Upper lobe of left lung (tissue), 6 donors: ENCODE measurements at regions not wholly inside any gene's neighbourhood (a gene's known extent, or its start where the extent isn't known, plus 50 kb on each side); places are given as distances from the start of the nearest gene placed in this dataset.
A peak's percentile ranks its signal among the peaks of the same experiment; 100 is the strongest.

Experiments used
- ATAC-seq, 2 donors: fragments of 200-7000 bp; cut with Tn5 transposase; one replicate each; pipeline ENCODE4 v1.9.1; 2022; ENCODE audit warnings: mild to moderate bottlenecking in 2 of 2, moderate library complexity in 2 of 2; ENCODE audit not compliant: low FRiP score in 2 of 2
- DNase-seq, 2 donors: peaks; one replicate each; pipeline ENCODE4 v3.0.0-alpha.2; 2019 to 2020
- H3K27ac ChIP-seq, 4 donors: fragments of 200-600 bp; sonication (generic); one replicate each; pipeline ENCODE4 v1.5.1; 2016 to 2019
- H3K27me3 ChIP-seq, 4 donors: fragments of 200-600 bp; sonication (generic); one replicate each; pipeline ENCODE4 v1.5.1; 2017 to 2019
- H3K36me3 ChIP-seq, 4 donors: fragments of 200-600 bp; sonication (generic); one replicate each; pipeline ENCODE4 v1.5.1; 2016 to 2019
- H3K4me1 ChIP-seq, 4 donors: fragments of 200-600 bp; sonication (generic); one replicate each; pipeline ENCODE4 v1.5.1; 2018 to 2019
- H3K4me3 ChIP-seq, 4 donors: fragments of 200-600 bp; sonication (generic); one replicate each; pipeline ENCODE4 v1.5.1; 2017 to 2019; ENCODE audit warnings: mild to moderate bottlenecking in 2 of 4, moderate library complexity in 1 of 4
- H3K9me3 ChIP-seq, 4 donors: fragments of 200-600 bp; sonication (generic); one replicate each; pipeline ENCODE4 v1.5.1; 2018 to 2019
- EP300 ChIP-seq, 4 donors: sonication (generic); formaldehyde crosslinking; IDR thresholded peaks; one replicate each; pipeline ENCODE4 v1.5.1; 2017; ENCODE audit warnings: antibody characterized with exemption in 4 of 4, control low read depth in 2 of 4
- POLR2A ChIP-seq, 4 donors: fragments of 450-650 bp; IDR thresholded peaks; one replicate each; pipeline ENCODE4 v1.5.1; 2016 to 2017; ENCODE audit warnings: antibody characterized with exemption in 4 of 4, mild to moderate bottlenecking in 2 of 4
- POLR2AphosphoS5 ChIP-seq, 2 donors: sonication (generic); formaldehyde crosslinking; IDR thresholded peaks; one replicate each; pipeline ENCODE4 v1.5.1; 2017; ENCODE audit warnings: antibody characterized with exemption in 2 of 2
- WGBS, 2 donors: methylation state at CpG; one replicate each; pipeline ENCODE4 v1.1.5; 2017 to 2018; 5-methylcytosine and 5-hydroxymethylcytosine counted together
- TF ChIP-seq, protein P1 (sequence below), 6 experiments: fragments of 450-650 bp in 4 of 6; fragments of 200-600 bp in 2 of 6; sonication (generic) in 2 of 6; IDR thresholded peaks; one replicate each; pipeline ENCODE4 v1.5.1; 2016 to 2019; ENCODE audit warnings: antibody characterized with exemption in 6 of 6
- donor health status: DM: no; HTN: no; CAD: no; lungs with moderate emphysema.
- donor health status: DM: no; HTN: yes; CAD: no; lungs with severe emphysema.

DNA sequence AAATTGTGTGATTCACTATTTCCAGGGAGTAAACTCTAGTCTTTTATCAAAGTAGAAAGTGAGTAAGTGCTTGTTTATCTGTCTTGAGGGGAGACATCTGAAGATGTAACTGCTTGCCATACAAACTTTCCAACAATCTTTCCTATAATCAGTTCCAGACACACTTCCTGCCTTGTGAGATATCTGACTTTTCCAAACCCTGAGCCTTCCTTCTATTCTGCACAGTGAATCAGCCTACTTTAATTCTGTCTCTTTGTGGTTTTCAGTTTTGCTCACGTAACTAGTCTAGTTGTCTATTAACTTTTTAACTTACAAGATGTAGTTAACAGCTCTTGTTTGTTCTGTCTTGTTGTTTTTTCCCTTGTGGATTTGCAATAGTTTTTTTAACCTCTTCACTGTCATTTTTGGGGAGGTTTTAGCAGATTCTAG, 947.8 kb downstream of the C4orf33 start:
- TF ChIP-seq EP300 (IDR thresholded peaks at IDR 0.05) = no peak
- TF ChIP-seq POLR2AphosphoS5 (IDR thresholded peaks at IDR 0.05) = no peak
- no peak for TF ChIP-seq POLR2A (IDR thresholded peaks at IDR 0.05)
- TF ChIP-seq, protein P1, sequence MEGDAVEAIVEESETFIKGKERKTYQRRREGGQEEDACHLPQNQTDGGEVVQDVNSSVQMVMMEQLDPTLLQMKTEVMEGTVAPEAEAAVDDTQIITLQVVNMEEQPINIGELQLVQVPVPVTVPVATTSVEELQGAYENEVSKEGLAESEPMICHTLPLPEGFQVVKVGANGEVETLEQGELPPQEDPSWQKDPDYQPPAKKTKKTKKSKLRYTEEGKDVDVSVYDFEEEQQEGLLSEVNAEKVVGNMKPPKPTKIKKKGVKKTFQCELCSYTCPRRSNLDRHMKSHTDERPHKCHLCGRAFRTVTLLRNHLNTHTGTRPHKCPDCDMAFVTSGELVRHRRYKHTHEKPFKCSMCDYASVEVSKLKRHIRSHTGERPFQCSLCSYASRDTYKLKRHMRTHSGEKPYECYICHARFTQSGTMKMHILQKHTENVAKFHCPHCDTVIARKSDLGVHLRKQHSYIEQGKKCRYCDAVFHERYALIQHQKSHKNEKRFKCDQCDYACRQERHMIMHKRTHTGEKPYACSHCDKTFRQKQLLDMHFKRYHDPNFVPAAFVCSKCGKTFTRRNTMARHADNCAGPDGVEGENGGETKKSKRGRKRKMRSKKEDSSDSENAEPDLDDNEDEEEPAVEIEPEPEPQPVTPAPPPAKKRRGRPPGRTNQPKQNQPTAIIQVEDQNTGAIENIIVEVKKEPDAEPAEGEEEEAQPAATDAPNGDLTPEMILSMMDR (IDR thresholded peaks at IDR 0.05) = no peak
- Histone ChIP-seq H3K9me3 (no peaks in the 10 kb centered on the region), H3K27ac (no peak overlapping the region), H3K4me3 (no peak overlapping the region), H3K27me3 (no peaks in the 10 kb centered on the region), H3K4me1 (no peaks in the 10 kb centered on the region), H3K36me3 (no peaks in the 10 kb centered on the region)
- WGBS, 2 donors = 37 to 40% methylated on average over 1 of the region's 1 CpG
- DNase-seq (no peak), ATAC-seq (peak in 1 of 2 donors; percentile 71)

DNA sequence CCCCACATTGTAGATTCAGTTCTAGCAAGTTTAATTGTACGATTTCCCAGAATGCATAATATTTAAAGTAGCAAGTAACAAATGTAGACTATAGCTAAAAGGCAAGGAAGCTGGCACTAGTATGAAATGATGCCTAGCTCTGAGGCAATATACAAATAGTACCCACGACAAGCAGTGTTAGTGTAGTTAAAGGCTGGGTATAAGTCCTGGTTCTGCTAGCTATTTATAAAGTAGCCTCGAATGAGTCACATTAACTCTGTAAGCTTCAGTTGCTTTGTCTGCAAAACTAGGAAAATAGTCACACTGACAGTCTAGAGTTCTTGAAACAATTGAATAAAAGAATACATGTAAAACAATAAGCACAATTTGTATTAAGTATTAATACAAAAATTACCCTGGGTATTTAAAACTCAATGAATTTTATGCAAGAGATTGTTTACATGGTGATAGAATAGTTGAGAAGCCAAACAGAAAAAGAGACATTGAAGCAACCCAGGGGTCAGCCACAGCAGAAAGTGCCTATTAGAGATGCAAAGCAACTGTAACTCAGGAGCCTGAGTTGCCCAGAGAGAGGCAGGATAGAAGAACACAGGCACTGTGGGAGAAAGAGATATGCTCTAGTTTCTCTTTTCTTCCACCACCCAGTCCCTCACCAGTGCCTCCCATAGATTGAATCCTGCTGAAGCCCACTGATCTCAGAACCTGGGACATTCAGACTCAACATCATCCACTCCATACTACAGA, 949.0 kb downstream of the C4orf33 start:
- no peaks in the 10 kb centered on the region for H3K9me3 ChIP-seq
- ATAC-seq (no peak), DNase-seq (no peak)
- H3K27me3 ChIP-seq = no peaks in the 10 kb centered on the region
- no peaks in the 10 kb centered on the region for H3K36me3 ChIP-seq
- TF ChIP-seq POLR2A (IDR thresholded peaks at IDR 0.05) (no peak), POLR2AphosphoS5 (IDR thresholded peaks at IDR 0.05) (no peak), EP300 (IDR thresholded peaks at IDR 0.05) (no peak)
- TF ChIP-seq, protein P1 (IDR thresholded peaks at IDR 0.05) = no peak
- 79 to 86% methylated on average over 3 of the region's 3 CpGs for WGBS, 2 donors
- H3K4me1 ChIP-seq = no peaks in the 10 kb centered on the region
- H3K27ac ChIP-seq = no peak overlapping the region
- H3K4me3 ChIP-seq = no peak overlapping the region

DNA sequence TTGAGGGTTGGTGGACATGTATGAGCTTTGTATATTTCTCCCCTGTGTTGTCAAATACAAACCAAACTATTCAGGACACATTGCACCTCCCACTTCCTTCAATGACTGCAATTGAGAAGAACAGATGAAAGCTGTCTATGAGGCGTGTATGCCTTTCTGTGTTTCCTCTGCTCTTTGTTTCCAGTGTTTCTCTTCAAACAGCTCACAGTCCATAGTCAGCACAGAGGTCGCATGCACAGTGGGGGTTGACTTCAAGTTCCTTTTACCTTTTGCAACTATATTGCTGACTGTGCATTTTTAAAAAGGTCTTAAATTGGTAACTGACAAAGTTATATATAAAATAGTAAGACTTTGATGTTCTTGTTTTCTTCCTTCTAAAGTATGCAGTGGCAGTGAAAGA, 957.8 kb downstream of the C4orf33 start:
- H3K9me3 ChIP-seq = no peaks in the 10 kb centered on the region
- H3K4me1 ChIP-seq = no peaks in the 10 kb centered on the region
- TF ChIP-seq, protein P1 (IDR thresholded peaks at IDR 0.05) = no peak
- TF ChIP-seq POLR2AphosphoS5 (IDR thresholded peaks at IDR 0.05) (no peak), EP300 (IDR thresholded peaks at IDR 0.05) (no peak), POLR2A (IDR thresholded peaks at IDR 0.05) (no peak)
- no peaks in the 10 kb centered on the region for H3K27me3 ChIP-seq
- WGBS, 2 donors = 34 to 47% methylated on average over 2 of the region's 2 CpGs
- H3K27ac ChIP-seq = no peak overlapping the region
- no peak for ATAC-seq
- H3K4me3 ChIP-seq = no peak overlapping the region
- DNase-seq = no peak
- H3K36me3 ChIP-seq = no peaks in the 10 kb centered on the region

DNA sequence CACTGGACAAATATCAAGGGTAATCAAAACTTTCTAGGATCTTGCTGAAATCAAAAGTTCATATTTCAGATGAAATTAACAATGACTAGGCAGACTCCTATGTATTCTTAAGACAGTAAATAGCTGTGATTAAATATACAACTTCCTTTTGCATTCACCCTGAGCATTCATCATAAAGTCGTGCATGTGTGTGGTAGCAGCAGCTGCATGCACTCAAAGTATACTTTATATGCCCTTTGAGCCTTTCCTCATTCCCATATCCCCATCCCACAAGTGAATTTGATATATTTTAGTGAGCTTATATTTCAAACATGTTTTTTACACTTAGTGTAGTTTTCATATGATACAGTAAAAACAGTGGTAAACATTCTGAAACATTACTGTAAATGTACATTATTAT, 959.0 kb downstream of the C4orf33 start:
- no peak overlapping the region for H3K27ac ChIP-seq
- ATAC-seq = no peak
- no peaks in the 10 kb centered on the region for H3K27me3 ChIP-seq
- TF ChIP-seq POLR2AphosphoS5 (IDR thresholded peaks at IDR 0.05) (no peak), POLR2A (IDR thresholded peaks at IDR 0.05) (no peak), EP300 (IDR thresholded peaks at IDR 0.05) (no peak)
- TF ChIP-seq, protein P1 (IDR thresholded peaks at IDR 0.05) = no peak
- no peaks in the 10 kb centered on the region for H3K4me1 ChIP-seq
- H3K36me3 ChIP-seq = no peaks in the 10 kb centered on the region
- no peak overlapping the region for H3K4me3 ChIP-seq
- no peaks in the 10 kb centered on the region for H3K9me3 ChIP-seq
- WGBS, 2 donors = 47 to 61% methylated on average over 1 of the region's 1 CpG
- DNase-seq = no peak

DNA sequence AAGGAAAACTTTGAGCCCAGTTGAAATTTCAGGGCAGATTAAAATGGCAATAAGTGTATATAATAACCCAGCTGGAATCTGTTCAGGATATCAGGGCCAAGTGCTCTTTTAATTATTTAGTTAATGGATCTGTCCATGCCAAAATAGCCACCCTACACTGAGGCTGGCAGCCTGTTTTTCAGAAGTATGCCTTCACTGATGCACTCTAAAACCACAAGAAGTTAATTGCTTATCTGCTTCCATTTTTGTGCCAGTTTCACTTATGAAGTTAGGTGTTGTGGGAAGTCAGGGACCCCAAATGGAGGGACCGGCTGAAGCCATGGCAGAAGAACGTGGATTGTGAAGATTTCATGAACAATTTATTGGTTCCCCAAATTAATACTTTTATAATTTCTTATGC, 960.3 kb downstream of the C4orf33 start:
- 40 to 90% methylated on average over 2 of the region's 2 CpGs for WGBS, 2 donors
- no peak for TF ChIP-seq POLR2AphosphoS5 (IDR thresholded peaks at IDR 0.05)

More for the DNA sequence above, 960.3 kb downstream of the C4orf33 start:
- Histone ChIP-seq H3K4me3 (no peak overlapping the region), H3K9me3 (no peaks in the 10 kb centered on the region), H3K36me3 (no peaks in the 10 kb centered on the region), H3K27ac (no peak overlapping the region), H3K27me3 (no peaks in the 10 kb centered on the region), H3K4me1 (no peaks in the 10 kb centered on the region)
- ATAC-seq (no peak), DNase-seq (no peak)
